SKM-1 (cell line): ENCODE measurements at regions not wholly inside any gene's neighbourhood (a gene's known extent, or its start where the extent isn't known, plus 50 kb on each side); places are given as distances from the start of the nearest gene placed in this dataset.

ENCODE experiments used
- DNase-seq: peaks from one replicate; lab custom pipeline; 2025; ENCODE audit not compliant: unreplicated experiment; lab: John Stamatoyannopoulos, UW

DNA sequence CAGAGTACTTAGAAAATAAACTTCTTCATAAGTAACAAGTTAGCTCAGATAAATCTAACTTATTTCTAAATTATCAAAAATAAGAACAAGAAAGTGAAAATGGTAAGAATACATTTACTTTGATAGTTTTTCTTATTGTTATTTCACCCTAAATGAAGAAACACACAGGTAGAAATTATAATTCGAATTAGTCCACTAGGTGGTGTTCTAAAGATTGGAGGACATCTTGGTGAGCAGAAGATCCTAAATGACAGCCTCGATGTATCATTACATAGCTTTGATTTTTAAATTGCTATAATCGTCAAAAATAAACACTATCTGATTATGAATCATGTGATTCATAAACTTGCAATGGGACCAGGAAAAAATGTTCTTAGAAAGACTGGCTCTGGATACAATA is 280.8 kb upstream of the UBE2E2 start:
- no peak for DNase-seq

GRCh38 chr3:22923711-22924110 is 279.4 kb upstream of the UBE2E2 start:
- no peak for DNase-seq

DNA sequence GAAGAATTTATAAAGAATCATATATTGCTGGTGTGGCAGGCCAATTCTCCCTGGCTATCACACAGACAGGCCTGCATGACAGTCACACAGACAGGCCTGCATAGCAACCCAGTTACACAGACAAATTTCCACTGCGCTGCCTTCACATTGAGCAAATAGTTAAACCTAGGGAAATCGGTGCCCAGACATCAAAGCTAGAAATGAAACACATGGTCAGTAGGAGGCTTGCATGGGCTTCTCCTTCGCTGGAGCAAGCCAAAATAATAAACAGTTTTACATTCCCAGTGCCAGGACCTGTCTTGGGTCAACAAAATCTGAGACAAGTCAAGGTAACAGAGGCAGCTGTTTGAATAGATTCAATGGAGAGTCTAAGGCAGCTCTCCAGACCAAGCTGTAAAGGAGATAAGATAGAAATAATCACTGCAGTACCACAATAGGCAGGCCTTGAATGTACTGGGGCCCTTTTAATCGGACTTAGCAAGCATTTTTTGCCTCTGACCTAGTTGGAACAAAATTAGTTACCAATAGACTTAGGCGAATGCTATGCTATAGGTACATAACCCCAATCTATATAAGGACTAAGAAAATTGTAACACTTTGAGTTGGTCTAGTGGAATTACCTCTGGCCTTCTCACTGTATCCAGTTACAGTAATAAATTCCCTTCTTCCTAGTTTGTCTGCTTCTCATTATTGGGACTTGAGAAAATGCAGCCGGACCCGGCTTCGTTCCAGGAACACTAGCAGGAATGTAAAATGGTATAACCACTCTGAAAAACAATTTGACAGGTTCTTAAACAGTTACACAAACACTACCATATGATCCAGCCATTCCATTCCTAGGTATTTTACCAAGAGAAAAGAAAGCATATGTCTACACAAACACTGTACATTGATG is 274.7 kb upstream of the UBE2E2 start:
- no peak for DNase-seq

DNA sequence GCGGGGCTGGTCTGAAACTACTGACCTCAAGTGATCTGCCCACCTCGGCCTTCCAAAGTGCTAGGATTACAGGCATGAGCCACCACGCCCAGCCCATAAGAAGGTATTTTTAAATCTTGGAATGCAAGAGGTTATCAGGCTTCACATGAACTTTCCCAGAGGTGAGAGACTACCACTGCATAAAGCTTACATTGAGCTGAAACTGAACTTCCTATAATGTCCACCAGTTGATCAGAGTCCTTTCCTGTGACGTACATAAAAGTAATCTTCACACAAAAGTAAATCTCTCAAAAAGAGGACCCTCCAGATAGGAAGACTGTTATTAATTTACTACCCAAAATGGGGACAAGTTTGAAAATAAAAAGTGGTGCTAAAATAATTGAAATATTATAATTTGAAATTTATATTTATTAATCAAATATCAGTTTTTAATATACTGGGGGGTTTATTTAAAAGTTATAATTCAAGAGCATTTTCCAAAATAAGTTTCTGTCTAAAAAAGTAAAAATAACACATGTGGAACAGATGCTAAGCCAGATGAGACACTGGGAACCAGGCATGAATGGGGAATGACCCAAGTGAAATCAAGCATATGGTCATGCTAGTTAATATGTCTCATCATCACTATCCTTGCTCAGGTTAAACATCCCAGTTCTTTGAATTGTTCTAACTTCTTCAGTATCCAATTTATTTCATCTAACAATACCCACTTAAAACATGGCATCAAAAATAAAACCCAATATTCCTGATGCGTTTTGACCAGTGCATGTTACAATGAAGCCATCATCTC is 269.9 kb upstream of the UBE2E2 start:
- DNase-seq: no peak

- no peak for DNase-seq
These were observed 269.3 kb upstream of the UBE2E2 start for GRCh38 chr3:22933841-22934116.

DNA sequence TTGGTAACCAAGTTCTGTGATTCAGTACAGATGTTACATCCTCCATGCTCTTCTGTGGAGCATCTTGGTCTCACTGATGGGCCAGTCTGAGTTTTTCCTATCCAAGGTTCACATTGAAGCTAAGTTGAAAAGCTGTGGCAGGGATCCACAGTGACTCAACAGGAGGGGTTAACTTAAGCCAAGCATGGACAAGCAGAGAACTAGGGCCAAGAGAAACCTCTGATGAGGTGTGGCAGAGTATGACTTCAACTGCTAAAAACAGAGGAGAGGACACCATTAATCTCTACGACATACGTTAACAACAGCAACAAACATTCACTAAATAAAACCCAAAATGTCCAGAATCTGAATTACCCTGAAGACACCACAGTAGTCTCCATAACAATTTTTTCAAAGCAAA is 268.1 kb upstream of the UBE2E2 start:
- no peak for DNase-seq

- DNase-seq: no peak
These were observed 265.6 kb upstream of the UBE2E2 start for GRCh38 chr3:22937536-22937935.

DNA sequence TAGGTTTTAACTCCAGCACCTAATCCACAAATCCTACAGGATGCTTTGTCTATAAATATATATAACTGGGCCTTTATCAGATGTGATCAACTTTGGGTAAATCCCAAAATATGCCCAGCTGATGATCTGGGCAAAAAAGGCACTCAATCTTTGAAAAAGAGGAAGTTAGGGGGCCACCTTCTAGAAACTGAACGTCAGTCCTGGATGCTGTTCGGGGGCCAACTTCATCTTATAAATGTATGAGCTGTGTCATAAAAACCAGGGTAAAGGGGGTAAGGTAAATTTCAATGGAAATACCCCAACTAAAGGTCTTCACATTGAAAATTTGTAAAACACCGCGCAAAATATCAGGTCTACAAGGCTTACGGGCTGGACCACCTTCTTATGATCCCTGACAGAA is 264.4 kb upstream of the UBE2E2 start:
- DNase-seq: no peak

- DNase-seq: no peak
These were observed 263.8 kb upstream of the UBE2E2 start for GRCh38 chr3:22939349-22939748.

GRCh38 chr3:22940285-22940684 is 262.8 kb upstream of the UBE2E2 start:
- DNase-seq: no peak

- DNase-seq: no peak
These were observed 260.1 kb upstream of the UBE2E2 start for GRCh38 chr3:22942981-22943380.

DNA sequence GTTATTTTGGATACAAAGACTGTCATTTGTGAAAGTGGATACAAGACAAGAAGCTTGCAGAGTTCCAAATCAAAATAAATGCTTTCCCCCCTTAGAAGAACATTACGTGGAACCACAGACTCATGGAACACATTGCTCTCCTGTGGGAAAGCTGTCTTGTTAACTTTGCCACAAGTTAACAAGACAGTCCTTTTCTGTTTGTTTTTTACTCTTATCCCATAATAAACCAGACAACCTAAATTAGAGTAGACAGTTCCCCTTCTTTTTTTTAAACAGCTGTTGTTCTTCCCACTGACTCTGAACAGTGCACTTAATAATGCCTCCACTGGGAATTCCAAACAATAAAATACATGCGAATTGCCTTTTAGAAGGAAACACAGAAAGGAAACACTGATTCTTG is 255.3 kb upstream of the UBE2E2 start:
- DNase-seq: no peak

- DNase-seq: no peak
These were observed 251.2 kb upstream of the UBE2E2 start for GRCh38 chr3:22951910-22952309.

- DNase-seq: no peak
These were observed 250.3 kb upstream of the UBE2E2 start for GRCh38 chr3:22952860-22953259.

DNA sequence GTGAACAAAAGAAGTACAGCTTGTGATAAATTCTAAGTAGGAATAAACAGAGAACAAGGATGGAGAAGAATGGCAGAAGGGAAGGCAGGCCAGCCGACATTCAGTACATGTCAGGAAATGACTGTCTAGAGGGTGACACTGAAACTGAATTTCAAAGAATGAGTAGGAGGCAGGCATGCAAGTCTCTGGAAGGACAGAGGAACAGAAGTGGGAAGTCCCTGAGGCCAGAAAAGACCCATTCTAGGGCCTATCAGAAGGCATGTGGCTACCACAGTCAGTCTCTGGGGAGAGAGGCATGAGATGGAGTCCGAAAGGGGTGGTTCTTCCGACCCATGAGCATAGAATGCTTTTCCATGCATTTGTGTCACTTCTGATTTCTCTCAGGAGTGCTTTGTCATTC is 243.5 kb upstream of the UBE2E2 start:
- no peak for DNase-seq

GRCh38 chr3:22960105-22960984 is 242.8 kb upstream of the UBE2E2 start:
- DNase-seq: no peak

- no peak for DNase-seq
These were observed 240.9 kb upstream of the UBE2E2 start for GRCh38 chr3:22962244-22962643.

- no peak for DNase-seq
These were observed 236.8 kb upstream of the UBE2E2 start for GRCh38 chr3:22966349-22966748.

GRCh38 chr3:22969276-22969675 is 233.9 kb upstream of the UBE2E2 start:
- no peak for DNase-seq

GRCh38 chr3:22971497-22971896 is 231.6 kb upstream of the UBE2E2 start:
- no peak for DNase-seq

DNA sequence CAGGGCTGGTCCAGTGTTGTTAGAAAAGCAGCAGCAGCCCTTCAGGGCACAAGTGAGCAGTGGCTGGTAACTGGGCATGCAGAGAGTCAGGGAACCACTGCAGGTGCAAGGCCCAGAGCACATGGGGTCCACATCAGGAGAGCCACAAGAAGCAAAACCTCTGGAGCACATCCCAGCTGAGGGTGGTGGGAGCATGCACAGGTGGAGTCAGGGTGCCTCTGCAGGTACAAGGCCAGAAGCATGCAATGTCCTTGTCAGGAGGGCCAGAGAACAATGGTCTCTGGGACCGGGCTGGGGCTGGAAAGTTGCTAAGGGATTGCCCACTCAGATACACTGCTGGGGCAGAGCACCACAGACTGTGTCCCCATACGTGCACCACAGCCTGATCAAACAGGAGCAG is 226.1 kb upstream of the UBE2E2 start:
- DNase-seq: no peak
